ENCODE measurements at regions not wholly inside any gene's neighbourhood (a gene's known extent, or its start where the extent isn't known, plus 50 kb on each side); places are given as distances from the start of the nearest gene placed in this dataset.

DNA sequence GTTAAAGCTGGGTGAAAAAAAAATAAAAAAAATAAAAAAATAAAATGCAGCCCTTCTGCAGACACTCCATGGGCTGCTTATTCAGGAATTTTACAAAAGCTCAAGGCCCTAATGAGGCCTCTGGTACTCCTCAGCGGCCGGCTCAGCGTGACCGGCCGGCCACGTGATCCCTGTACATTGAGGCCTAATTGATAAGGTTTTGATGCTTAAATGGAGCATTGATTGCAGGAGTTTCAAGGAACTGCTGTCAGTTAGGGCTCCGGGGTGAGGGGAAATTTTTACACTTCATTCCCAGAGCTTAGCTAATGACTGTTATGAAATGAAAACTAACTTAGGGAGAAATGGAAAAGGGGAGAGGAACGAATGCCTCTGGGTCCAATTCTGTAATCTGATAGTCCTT is 368.8 kb upstream of the KIRREL3 start:
- no peak for DNase-seq

DNA sequence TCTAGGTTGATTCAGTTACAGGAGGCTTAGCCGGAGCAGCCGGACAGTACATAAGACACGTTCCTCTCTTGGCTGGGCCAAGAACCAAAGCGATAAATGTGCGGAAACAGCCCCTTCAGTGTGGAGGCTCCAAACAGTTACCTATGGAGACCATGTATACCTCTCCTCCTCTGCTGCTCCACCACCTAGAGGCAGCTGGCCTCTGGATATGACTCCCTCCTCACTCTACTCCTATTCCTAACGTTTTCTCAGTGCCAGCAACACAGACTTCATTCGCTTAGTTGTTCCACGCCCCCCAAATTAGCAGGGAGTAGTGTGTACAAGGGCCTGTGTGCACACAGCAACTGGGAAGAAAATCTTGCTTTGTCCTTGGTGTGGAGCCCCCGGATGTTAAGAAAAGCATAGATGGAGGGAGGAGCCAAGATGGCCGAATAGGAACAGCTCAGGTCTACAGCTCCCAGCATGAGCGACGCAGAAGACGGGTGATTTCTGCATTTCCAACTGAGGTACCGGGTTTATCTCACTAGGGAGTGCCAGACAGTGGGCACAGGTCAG is 362.3 kb upstream of the KIRREL3 start:
- DNase-seq: no peak

DNA sequence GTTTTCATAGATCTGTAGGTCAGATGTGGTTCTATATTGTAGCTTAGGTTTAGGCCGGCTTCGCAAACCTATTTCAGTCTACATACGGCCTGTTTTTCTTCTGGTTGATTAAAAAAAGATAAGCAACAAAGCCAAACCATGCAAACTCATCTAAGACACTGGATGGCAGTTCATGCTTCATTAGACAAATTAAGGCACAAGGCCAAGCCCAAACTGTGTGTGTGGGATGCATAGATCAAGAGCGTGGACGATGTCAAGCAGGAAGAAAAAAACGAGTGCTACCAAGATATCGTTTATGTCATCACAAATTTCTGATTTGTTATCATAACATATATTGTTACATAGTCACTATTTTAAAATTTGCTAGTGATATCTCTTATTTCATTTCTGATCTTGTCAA is 357.6 kb upstream of the KIRREL3 start:
- DNase-seq: no peak

DNA sequence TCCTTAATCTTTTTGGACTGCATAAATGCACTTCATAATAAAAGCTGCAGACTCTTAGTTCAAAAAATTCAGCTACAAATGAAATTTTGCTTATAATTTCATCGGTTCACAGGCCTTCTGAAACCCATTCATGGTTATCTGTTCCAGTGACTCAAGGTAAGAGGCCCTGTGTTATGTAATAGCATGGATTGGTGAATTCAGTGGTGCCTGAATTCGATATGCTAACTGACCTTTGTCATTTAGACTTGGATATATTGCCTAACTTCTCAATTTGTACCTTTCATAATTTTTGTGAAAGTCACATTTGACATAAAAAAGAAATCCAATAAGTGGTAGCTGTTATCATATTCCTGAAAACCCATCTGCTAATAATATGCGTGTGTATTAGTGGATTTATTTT is 349.9 kb upstream of the KIRREL3 start:
- DNase-seq: no peak

DNA sequence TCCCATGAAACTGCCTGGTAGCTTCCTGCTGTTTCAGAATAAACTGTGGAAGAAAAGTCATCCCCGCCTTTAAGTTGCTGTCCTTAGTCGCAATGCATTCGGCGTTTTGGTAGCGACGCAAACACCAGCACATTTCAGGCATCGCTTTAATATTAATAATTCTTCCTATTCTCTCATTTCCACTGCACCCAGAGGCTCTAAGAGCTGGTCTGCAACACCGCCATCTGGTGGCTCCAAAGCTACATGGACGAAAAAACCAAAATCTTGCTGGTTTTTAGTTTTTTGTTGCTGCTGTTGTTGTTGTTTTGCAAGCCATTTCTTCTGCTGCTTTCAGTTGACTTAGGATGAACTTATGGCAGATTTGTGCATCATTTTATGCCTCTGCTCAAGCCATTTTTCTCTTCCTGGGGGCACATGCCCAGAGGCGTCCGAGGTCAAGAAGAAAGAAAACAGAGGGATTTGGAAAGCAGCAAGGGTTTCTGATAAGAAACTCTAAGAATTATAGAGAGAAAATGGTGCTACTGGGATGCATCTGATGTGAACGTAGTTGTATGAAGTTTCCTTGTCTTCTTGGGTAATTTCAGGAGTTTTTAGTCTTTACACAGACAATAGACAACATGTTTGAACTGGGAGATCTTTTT is 345.4 kb upstream of the KIRREL3 start:
- peak; percentile 11 to 18 for DNase-seq

DNA sequence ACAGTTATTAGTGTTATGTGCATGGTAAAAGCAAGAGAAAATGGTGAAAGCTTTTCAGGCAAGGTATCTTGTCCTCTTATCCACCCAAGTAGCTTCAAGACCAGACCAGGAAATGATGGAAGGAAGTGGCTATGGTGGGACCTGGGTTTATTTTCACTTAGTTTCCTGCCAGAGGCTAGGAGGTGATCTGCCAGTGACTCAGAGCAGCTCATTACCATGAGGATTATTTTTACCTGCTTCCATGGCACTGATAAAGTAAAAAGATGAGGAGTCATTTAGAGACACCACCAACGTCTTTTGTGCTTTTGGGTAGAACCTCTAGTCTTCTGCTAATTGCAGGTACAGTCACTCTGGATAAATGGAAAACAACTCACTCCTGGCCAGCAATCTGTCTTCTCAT is 339.9 kb upstream of the KIRREL3 start:
- DNase-seq: no peak

DNA sequence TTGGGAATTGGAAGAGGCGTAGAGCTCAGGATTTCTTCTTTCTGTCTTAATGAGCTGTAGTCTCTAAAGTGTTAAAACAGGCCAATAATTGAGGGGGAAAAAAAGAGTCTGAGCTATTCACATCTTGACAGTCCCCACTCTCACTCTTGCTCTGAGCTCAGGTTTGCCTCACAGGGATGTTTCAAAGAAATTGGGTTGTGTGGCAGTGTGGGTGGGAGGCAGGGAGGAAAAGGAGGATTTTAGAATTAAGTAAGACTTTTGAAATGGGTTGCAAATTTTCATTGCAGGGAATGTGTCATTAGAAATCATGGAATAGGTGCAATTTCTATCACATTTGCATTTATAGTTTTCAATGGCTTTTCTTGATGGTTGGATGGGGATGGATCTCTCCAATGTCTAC is 338.8 kb upstream of the KIRREL3 start:
- no peak for DNase-seq

DNA sequence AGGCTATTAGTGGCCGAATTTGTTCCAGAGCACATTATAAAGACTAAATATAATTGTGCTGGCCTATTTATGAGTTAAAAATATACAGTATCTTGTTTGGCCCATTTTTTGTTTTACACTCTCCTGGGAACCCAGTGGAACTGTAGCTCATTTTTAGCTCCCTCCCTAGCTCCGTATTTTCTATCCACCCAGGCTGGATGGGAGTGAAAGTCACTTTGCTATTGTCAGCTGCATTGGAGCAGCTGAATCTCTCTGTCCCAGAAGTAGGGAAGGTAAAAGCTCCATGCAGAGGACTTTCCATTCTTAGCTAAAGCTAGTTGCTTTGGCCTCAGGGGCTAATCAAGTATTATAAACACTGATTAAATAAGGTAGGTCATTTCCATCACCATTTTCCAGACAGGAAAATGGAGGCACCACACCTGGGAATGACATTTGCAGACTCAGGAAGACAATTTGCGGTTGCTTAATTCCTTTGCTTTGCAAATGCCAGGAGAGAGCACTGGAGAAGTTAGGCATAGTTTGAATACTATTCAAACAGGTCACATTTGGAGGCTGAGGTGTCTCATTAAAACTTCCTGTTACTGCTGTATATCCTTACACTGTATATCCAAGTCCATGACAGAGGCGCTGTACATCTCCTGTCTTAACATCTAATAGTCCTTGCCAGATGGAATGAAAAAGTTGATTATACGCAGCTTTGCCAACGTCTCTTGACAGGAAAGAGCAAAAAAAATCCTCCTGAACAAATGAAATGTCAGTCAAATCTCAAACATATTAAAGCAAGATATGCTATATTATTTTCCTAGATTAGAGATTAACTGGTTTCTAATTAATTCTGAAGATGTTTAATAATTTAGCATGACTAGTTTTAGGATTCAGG is 338.1 kb upstream of the KIRREL3 start:
- DNase-seq: no peak

DNA sequence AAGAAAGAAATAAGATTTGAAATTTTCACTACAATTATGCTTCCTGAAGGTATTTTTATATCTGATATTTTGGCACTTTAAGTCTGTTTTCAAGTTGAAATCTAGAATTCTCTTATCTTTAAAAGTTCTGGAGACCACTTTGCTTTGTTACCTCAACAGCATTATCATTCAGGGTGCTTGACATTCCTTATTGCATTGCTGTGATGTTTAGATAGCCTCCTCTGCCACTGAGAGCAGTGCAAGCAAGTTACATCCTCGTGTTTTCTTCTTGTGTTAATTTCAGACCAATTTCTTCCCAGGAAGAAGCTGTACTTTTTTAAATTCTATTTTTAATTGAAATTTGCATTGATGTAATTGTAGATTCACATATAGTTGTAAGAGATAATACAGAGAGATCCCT is 333.9 kb upstream of the KIRREL3 start:
- DNase-seq: no peak

DNA sequence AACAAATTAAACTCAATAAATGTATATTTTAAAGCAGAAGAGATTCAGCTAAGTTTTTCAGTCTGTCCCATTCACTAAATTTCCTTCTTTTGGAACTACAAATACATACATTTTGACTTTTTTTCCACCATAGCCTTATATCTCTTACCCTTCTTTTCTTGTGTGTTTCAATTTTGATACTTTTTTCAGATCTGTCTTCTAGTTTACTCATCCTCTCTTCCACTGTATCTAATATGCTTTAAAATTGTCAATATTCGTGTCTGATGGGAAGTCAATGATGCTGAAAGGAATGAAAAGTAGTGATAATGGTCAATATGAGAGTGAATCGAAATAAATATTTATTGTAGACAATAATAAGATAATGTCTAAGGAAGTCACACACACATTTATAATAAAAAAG is 332.3 kb upstream of the KIRREL3 start:
- no peak for DNase-seq

DNA sequence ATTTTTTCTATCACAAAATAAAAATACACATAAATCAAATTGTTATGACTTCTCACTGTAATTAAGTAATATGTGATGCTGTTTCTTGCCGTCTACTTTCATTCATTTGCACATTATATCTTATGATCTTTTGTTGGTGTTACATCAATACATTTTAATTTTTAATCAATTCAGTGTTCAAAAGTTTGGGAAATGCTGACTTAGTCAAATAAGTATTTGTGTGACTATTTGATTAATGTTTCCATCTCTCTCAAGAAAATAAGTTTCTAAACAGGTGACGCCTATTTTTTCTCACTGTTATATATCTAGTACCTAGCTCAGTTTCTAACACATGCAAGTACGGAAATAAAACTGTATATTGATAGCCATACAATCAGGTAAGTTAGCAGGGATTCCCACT is 329.5 kb upstream of the KIRREL3 start:
- no peak for DNase-seq

DNA sequence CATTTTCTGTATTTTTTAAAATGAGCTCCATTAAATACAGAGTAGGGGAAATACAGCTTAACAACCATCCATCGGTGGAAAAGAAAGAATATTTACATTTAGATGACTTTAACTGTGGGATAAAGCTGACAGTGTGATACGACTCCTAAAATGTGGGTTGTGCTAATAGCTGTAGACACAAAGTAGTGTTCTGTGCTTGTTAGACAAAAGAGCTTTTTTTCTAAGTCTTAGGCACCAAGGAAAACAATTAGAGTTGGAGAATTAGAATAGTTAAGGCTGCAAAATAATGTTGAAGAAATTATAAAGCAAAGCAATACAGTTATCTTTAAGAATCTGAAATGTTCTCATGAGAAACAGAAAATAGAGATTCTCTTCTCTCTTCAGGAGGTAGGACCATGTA is 307.7 kb upstream of the KIRREL3 start:
- DNase-seq: no peak

DNA sequence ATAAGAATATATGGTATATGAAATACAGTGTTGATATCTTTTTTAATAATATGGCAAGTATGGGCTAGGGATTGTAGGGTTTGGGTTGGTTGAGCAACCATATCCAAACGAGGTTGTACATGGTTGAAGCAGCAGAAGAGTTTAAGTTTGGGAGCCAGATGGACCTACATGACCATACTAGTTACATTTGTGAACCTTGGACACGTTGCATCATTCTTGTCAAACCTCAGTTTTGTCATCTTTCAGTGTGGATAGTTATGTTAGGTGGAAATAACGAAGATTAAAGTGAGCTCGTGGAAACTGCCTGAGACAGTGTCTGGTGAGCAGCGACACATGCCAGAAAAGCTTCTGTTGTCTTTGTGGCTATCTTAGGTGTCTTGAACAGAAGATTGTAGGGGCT is 307.1 kb upstream of the KIRREL3 start:
- DNase-seq: no peak

DNA sequence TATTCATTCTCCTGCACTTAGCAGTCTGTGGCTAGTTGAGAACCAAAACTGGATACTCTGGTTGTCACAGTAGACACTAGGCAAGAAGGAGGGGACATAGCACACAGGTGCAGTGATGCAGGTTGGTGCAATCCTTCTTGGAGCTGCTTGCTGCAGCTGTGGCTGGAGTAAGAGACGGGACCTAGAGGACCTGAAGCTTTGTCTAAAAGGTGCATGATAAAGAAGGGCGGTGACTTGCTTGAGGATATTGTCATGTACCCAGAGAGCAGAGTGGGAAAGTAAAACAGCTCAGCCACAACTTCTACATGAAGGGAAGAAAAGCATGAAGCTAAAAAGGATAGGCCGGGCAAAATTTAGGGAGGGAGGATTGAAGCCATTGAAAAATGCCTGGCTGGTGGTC is 304.1 kb upstream of the KIRREL3 start:
- no peak for DNase-seq

DNA sequence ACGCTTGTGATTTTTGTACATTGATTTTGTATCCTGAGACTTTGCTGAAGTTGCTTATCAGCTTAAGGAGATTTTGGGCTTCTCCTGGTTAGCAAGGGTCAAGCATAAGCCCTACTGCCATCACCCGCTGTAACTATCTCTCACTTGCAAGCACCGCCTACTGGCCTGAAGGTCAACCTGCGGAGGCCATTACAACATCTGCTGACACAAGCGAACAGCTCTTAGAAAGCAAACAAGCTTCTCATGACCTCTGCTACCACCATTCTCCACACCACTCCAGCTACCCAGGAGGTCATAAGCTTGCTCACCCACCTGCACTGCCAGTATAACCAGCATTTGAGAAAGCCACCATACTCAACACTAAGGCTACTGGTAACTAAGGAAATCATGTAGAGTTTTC is 288.4 kb upstream of the KIRREL3 start:
- DNase-seq: no peak

DNA sequence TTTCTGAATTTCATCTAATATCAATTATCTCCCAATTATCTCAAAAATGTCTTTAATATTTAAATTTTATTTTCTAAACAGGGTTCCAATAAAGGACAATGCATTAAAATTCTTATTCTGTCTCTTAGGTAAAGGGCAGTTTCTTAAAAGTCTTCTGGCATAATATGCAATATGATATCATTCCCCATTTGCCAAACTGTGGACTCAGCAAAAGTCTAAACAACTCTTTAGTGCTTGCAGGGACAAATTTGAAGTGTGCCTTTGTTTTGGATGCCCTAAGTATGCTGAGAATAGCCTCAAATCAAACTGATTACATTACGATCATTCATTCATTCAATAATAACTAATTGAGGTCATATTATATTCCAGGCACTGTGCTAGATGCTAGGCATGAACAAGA is 281.0 kb upstream of the KIRREL3 start:
- no peak for DNase-seq

DNA sequence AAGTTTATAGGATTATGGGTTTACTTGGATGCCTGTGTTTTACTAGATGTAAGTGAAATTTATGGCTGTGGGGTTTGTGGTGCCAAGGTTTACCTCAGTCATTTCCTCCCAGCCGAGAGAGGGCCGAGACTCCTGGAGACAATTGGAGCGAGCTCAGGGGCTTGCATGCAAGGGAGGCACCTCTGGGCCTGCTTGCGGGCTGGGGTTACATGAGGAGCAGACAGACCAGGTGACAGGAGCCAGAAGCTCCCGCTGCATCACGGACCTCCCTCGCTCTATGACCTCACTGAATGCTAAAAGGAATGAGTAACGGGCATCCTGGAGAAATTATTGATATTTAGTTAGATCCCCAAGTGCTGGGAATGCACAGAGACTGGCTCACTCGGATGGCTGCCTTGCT is 275.2 kb upstream of the KIRREL3 start:
- DNase-seq: no peak

DNA sequence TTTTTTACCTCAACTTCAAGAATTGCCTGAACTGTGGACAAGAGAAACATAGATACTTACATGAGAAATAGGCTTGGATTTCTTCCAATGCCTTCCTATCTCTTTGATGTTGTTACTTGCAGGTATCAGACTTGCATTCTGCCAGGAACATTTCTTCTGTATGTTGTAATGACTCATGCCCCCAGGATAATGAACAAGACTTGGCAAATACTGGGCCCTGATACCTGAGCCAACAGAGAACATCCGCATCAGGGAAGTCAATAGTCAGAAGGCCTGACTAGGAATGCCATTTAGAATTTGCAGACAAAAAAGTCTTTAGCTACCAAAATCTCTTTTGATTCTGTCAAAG is 273.7 kb upstream of the KIRREL3 start:
- no peak for DNase-seq

DNA sequence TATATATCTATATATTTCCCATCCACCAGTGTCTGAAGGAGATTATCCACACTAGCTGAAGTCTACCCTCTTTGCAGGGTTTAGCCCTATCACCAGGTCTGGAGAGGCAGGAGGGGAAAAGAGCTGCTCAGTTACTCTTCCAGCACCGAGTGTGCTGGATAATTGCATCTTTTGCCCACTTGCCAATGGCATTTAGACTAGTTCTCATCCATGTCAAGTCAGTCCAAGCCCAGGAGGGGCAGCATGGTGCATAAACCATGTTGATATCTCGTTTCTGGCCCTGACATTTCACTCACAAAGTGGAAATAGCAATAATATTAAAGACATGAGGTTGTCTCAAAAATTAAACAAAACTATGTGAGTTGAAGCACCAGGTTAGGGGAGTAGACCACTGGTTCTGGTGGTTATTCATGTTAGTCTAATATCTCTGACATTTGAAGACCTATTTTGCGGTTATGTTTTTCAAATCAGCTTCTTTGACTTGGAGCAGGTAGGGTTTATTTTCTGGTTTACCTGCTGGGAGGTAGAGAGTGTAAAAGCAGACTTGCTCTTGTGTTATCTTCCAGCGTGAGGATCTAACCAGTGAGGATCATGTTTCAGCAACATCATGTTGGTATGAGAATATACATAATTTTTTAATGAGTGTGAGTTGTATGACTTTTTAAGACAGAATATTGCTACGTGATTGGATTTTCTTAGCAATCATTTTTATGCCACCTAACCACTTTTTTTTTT is 273.2 kb upstream of the KIRREL3 start:
- no peak for DNase-seq

DNA sequence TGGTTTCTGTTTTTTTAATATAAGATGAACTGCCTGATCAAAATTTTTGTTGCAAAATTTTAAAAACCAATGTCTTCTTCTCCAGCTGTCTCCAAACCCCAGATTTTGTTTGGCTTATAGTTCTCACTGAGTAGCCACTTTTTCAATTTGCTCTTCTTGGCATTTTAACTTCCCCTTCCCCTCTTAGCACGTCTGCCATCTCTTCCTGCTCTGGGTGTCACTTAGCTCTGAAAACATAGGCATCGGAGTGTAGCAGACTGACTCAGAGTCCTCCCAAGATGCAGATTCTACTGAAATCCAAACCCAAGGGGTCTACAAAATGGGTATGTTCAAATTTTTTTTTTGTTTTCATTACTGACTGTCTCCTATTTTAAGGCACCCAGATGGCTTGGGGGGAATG is 270.3 kb upstream of the KIRREL3 start:
- no peak for DNase-seq

DNA sequence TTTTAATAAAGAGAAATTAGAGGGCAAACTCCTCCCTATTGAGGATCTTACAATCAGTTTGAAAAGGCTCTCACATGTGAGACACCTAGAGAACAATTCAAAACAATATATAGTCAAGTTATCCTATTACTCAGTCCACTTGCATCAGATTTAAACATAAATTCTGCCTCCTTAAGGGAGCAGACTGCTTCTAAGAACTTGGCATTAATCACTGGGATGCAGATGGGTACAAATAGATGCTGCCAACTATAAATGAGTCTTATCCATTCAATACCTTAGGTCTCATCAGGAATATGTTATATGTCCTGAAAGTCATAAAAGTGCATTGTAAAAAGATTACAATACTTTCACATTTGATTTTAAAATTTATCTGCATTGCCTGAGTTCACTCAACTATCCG is 269.3 kb upstream of the KIRREL3 start:
- DNase-seq: no peak

DNA sequence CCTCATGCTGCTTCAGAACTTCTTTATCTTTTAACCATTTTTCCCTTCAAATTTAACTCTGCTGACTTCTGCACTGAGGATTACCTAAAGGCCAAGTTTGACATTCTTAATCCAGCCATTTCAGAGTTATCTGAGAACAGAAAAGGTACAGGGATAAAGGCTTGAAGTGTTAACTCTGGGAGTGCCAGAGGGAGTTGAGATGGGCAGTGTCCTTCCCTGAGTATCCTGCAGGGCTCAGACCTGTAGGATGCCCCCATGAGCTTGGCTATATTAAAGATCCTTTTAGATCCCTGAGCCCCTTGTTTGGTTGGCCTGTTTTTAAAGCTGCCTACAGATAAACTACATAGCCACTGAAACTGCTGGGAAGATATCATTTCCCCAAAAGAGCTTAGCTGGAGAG is 268.4 kb upstream of the KIRREL3 start:
- DNase-seq: no peak

DNA sequence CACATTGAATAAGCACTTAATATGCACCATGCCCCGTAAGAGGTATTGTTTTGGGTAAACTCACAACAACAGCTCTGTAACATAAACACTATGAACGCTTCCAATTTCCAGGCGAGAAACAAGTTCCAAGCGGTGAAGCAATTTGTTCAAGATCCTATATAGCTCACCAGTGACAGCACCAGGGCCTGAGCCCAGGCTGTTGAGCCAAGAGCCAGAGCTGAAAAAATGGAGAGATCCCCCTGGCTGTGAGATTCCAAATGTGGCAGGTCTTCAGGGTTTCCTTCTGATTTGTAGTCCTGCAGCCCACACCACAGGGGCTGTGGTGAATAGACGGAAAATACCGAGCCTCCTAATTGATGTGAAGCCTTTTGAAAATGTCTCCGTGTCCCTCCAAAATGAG is 268.0 kb upstream of the KIRREL3 start:
- no peak for DNase-seq

DNA sequence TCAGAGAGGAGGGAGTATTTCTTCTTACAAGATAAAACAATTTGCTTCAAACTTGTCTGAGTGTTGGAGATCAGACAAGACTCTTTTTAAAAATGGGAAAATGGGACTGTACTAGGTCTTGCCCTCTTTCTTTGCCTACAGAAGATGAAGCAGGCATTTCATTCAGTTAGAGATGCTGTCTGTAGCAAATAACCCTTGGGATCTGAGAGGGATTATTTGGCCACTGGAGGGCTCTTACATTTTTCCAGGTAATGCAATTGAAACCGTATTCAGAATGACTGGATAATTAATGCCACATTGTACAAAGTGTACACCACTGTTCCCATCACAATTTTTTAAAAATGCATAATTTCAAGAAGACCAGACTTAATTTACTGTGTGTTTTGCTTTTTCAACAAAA is 258.5 kb upstream of the KIRREL3 start:
- DNase-seq: no peak

Data from activated CD4-positive, alpha-beta T cell treated with anti-CD3 and anti-CD28 coated beads, Interleukin-2, amount 50 U/mL, for 48 hours (primary cell).